ENCODE measurements at regions not wholly inside any gene's neighbourhood (a gene's known extent, or its start where the extent isn't known, plus 50 kb on each side); places are given as distances from the start of the nearest gene placed in this dataset.

DNA sequence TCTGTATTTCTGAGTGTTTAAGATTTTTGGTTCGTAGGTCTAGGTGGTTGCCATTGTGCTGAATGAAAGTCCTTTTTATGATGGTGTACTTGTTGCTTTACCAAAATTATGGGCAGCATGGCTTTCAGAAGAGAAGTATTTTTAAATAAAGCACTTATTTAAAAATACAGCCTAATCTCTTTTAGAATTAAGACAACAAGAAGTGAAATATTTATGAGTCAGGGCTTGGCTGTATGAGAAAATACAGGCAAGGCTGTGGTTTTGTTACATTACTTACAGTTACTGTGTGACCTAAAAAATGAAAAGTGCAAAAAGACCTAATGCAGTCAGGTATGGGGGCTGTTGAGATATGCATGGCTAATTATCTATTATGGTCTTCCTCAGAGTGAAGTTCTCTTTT, 185.2 kb upstream of the PPP1R3A start:
- TF ChIP-seq, protein P1, sequence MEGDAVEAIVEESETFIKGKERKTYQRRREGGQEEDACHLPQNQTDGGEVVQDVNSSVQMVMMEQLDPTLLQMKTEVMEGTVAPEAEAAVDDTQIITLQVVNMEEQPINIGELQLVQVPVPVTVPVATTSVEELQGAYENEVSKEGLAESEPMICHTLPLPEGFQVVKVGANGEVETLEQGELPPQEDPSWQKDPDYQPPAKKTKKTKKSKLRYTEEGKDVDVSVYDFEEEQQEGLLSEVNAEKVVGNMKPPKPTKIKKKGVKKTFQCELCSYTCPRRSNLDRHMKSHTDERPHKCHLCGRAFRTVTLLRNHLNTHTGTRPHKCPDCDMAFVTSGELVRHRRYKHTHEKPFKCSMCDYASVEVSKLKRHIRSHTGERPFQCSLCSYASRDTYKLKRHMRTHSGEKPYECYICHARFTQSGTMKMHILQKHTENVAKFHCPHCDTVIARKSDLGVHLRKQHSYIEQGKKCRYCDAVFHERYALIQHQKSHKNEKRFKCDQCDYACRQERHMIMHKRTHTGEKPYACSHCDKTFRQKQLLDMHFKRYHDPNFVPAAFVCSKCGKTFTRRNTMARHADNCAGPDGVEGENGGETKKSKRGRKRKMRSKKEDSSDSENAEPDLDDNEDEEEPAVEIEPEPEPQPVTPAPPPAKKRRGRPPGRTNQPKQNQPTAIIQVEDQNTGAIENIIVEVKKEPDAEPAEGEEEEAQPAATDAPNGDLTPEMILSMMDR (conservative IDR thresholded peaks at IDR 0.05; ENCODE audit: low read depth, low read length), result no peak
- TF ChIP-seq EZH2 (IDR thresholded peaks at IDR 0.05; ENCODE audit: low read length, unreplicated experiment), result no peak
- TF ChIP-seq EZH2phosphoT487 (IDR thresholded peaks at IDR 0.05; ENCODE audit: borderline replicate concordance, low read length), result no peak
